GM12878 (cell line): ENCODE measurements at regions not wholly inside any gene's neighbourhood (a gene's known extent, or its start where the extent isn't known, plus 50 kb on each side); places are given as distances from the start of the nearest gene placed in this dataset.

Experiments used
- BRCA1 ChIP-seq: IDR thresholded peaks from 2 replicates; pipeline ENCODE4 v1.6.1; 2011; ENCODE audit warnings: low read depth, low read length, improper control_type of control experiment
- EZH2 ChIP-seq: IDR thresholded peaks from 2 replicates; pipeline ENCODE4 v1.6.1; 2012; ENCODE audit warnings: low read depth, mild to moderate bottlenecking, control low read depth, inconsistent platforms, low read length, borderline replicate concordance; ENCODE audit not compliant: control insufficient read depth
- KAT2A ChIP-seq: conservative IDR thresholded peaks from 2 replicates; pipeline ENCODE4 v1.6.1; 2011; ENCODE audit warnings: low read depth, low read length; ENCODE audit not compliant: control insufficient read depth
- MTA2 ChIP-seq: fragments of 450-650 bp; IDR thresholded peaks from 2 replicates; pipeline ENCODE4 v1.6.1; 2016; ENCODE audit warnings: low read depth, mild to moderate bottlenecking, moderate library complexity
- POLR2A ChIP-seq: IDR thresholded peaks from 2 replicates; pipeline ENCODE4 v1.6.1; 2011; ENCODE audit warnings: low read depth, mild to moderate bottlenecking, low read length
- POLR2AphosphoS5 ChIP-seq: IDR thresholded peaks from 2 replicates; pipeline ENCODE4 v1.6.1; 2011; ENCODE audit warnings: mild to moderate bottlenecking, low read length, inconsistent platforms
- SMC3 ChIP-seq: IDR thresholded peaks from 2 replicates; pipeline ENCODE4 v1.6.1; 2011; ENCODE audit warnings: low read length, improper control_type of control experiment, borderline replicate concordance
- TF ChIP-seq, protein P1 (sequence below), 3 experiments: IDR thresholded peaks in 2 of 3; conservative IDR thresholded peaks in 1 of 3; 2 replicates each; pipeline ENCODE4 v1.5.1; 2011; ENCODE audit warnings: low read depth in 3 of 3, low read length in 3 of 3, mild to moderate bottlenecking in 3 of 3, control low read depth in 2 of 3, moderate library complexity in 2 of 3, inconsistent platforms in 1 of 3, mixed read lengths in 1 of 3; ENCODE audit not compliant: control insufficient read depth in 2 of 3, insufficient read depth in 1 of 3; ENCODE audit errors: extremely low read depth in 1 of 3
- TF ChIP-seq, protein P2 (sequence below): fragments of 450-650 bp; IDR thresholded peaks from 2 replicates; pipeline ENCODE4 v1.6.1; 2017; ENCODE audit warnings: mild to moderate bottlenecking
- TF ChIP-seq, protein P3 (sequence below): fragments of 450-650 bp; IDR thresholded peaks from 2 replicates; pipeline ENCODE4 v1.6.1; 2018; ENCODE audit warnings: mild to moderate bottlenecking, low read depth, moderate library complexity; ENCODE audit not compliant: partially characterized antibody

DNA sequence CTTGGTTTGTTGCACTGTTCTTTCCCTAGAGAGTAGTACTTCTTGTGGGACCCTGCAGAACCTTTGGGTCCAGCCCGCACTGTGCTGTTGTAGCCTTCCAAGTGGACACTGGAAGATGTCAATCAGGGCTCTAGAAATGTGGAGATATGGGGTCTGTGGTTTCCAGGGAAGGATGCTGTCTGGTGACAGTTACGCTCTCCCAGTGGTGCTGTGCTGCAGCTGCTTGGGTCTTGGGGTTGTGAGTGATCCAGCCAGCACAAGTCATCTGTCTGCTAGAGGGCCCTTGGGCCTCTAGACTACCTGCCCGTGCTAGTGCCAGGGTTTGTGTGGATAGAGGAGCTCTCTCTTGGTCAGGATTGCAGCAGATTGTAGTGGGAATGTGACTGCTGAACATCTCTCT, 484.5 kb downstream of the DMAC1 start:
- TF ChIP-seq, protein P1, sequence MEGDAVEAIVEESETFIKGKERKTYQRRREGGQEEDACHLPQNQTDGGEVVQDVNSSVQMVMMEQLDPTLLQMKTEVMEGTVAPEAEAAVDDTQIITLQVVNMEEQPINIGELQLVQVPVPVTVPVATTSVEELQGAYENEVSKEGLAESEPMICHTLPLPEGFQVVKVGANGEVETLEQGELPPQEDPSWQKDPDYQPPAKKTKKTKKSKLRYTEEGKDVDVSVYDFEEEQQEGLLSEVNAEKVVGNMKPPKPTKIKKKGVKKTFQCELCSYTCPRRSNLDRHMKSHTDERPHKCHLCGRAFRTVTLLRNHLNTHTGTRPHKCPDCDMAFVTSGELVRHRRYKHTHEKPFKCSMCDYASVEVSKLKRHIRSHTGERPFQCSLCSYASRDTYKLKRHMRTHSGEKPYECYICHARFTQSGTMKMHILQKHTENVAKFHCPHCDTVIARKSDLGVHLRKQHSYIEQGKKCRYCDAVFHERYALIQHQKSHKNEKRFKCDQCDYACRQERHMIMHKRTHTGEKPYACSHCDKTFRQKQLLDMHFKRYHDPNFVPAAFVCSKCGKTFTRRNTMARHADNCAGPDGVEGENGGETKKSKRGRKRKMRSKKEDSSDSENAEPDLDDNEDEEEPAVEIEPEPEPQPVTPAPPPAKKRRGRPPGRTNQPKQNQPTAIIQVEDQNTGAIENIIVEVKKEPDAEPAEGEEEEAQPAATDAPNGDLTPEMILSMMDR (IDR thresholded peaks at IDR 0.05 in 2 of 3, conservative IDR thresholded peaks at IDR 0.05 in 1 of 3; ENCODE audit: control insufficient read depth in 2 of 3, extremely low read depth in 1 of 3, insufficient read depth in 1 of 3, low read depth in 3 of 3, low read length in 3 of 3): no peak
- no peak for TF ChIP-seq SMC3
- no peak for TF ChIP-seq EZH2
- TF ChIP-seq MTA2: no peak
- no peak for TF ChIP-seq POLR2AphosphoS5
- TF ChIP-seq POLR2A: no peak
- TF ChIP-seq, protein P2, sequence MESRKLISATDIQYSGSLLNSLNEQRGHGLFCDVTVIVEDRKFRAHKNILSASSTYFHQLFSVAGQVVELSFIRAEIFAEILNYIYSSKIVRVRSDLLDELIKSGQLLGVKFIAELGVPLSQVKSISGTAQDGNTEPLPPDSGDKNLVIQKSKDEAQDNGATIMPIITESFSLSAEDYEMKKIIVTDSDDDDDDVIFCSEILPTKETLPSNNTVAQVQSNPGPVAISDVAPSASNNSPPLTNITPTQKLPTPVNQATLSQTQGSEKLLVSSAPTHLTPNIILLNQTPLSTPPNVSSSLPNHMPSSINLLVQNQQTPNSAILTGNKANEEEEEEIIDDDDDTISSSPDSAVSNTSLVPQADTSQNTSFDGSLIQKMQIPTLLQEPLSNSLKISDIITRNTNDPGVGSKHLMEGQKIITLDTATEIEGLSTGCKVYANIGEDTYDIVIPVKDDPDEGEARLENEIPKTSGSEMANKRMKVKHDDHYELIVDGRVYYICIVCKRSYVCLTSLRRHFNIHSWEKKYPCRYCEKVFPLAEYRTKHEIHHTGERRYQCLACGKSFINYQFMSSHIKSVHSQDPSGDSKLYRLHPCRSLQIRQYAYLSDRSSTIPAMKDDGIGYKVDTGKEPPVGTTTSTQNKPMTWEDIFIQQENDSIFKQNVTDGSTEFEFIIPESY: no peak
- no peak for TF ChIP-seq KAT2A
- no peak for TF ChIP-seq BRCA1
- TF ChIP-seq, protein P3, sequence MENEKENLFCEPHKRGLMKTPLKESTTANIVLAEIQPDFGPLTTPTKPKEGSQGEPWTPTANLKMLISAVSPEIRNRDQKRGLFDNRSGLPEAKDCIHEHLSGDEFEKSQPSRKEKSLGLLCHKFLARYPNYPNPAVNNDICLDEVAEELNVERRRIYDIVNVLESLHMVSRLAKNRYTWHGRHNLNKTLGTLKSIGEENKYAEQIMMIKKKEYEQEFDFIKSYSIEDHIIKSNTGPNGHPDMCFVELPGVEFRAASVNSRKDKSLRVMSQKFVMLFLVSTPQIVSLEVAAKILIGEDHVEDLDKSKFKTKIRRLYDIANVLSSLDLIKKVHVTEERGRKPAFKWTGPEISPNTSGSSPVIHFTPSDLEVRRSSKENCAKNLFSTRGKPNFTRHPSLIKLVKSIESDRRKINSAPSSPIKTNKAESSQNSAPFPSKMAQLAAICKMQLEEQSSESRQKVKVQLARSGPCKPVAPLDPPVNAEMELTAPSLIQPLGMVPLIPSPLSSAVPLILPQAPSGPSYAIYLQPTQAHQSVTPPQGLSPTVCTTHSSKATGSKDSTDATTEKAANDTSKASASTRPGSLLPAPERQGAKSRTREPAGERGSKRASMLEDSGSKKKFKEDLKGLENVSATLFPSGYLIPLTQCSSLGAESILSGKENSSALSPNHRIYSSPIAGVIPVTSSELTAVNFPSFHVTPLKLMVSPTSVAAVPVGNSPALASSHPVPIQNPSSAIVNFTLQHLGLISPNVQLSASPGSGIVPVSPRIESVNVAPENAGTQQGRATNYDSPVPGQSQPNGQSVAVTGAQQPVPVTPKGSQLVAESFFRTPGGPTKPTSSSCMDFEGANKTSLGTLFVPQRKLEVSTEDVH: no peak
